ENCODE measurements at regions not wholly inside any gene's neighbourhood (a gene's known extent, or its start where the extent isn't known, plus 50 kb on each side); places are given as distances from the start of the nearest gene placed in this dataset.

DNA sequence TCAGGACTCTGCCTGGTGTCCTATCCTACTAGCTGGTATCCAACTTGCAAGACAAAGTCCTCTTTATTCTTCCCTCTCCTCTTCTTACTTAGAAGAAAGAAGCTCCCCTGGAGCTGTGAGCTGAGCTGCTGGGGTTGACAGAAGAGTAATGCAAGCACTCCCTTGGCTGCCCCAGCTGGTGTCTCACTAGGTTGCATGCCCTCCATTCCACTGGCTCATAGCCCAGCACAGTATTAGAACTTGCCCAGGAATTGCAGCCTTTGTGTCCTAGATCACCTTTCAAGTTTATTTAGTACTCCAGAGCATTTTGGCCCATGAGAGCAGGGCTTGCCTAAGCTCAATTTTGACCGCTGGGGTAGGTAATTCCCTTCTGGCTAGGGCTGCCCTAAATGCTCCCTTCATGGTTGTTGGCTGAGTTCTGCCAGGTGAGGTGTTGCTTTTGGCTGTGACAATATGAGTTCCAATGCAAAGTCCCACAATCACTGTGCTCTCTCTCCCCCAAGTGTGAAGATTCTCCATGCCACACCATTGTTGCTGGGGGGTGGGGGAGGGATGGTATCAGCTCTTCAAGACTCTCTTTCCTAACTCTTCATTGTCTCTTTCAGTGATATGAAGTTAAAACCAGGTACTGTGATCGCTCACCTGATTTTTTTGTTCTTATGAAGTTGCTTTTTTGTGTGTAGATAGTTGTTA is 317.4 kb upstream of the DDHD1 start:
- H4K5ac ChIP-seq (ENCODE audit: low read length): no peak overlapping the region
- H3K4me3 ChIP-seq (ENCODE audit: low read length): no peak overlapping the region
- no peaks in the 10 kb centered on the region for H3K79me2 ChIP-seq (ENCODE audit: control insufficient read depth, insufficient read depth, low read length)
- no peak overlapping the region for H3K9ac ChIP-seq (ENCODE audit: low read length)
- H3K36me3 ChIP-seq (ENCODE audit: control insufficient read depth, insufficient read depth, low read length): no peaks in the 10 kb centered on the region
- H3K79me1 ChIP-seq (ENCODE audit: low read length): no peaks in the 10 kb centered on the region
- no peak overlapping the region for H3K23ac ChIP-seq (ENCODE audit: low read length)
- no peak overlapping the region for H3K4ac ChIP-seq (ENCODE audit: low read depth, low read length)
- no peak overlapping the region for H4K8ac ChIP-seq (ENCODE audit: low read depth, low read length)
- peak overlapping the region; percentile 63 for H3K27ac ChIP-seq (ENCODE audit: low read depth, low read length)
- peak; percentile 52 for DNase-seq
- H2BK5ac ChIP-seq (ENCODE audit: low read length): no peak overlapping the region
- H3K18ac ChIP-seq (ENCODE audit: low read length): no peak overlapping the region
- no CpG with 5 or more reads among the region's 2 CpGs for WGBS (ENCODE audit: extremely low coverage, insufficient coverage, low lambda C conversion rate)
- H3K4me1 ChIP-seq (ENCODE audit: control insufficient read depth, low read depth, low read length): peaks cover 3% of the 10 kb centered on the region
- no peak overlapping the region for H2AK5ac ChIP-seq (ENCODE audit: low read length)
- peak overlapping the region; percentile 62 for H3K56ac ChIP-seq (ENCODE audit: low read length)
- H2BK15ac ChIP-seq (replicated peaks; ENCODE audit: low read depth): no peak overlapping the region
- H3K4me2 ChIP-seq (ENCODE audit: low read length): no peak overlapping the region
- no peaks in the 10 kb centered on the region for H3K27me3 ChIP-seq (ENCODE audit: insufficient read depth, low read length, poor library complexity)
- H2BK120ac ChIP-seq (ENCODE audit: low read depth, low read length): no peak overlapping the region

DNA sequence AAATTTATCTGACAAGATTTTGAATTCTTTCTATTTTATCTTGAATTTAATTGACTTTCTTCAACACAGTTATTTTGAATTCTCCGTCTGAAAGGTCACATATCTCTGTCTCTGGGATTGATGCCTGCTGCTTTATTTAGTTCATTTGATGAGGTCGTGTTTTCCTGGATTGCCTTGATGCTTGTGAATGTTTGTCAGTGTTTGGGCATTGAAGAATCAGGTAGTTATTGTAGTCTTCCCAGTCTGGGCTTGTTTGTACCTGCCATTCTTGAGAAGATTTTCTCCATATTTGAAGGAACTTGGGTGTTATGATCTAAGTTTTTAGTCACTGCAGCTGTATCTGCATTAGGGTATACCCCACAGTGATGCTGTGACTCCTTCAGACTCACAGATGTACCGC is 315.8 kb upstream of the DDHD1 start:
- Histone ChIP-seq H3K23ac (ENCODE audit: low read length) (no peak overlapping the region), H3K79me2 (ENCODE audit: control insufficient read depth, insufficient read depth, low read length) (no peaks in the 10 kb centered on the region), H3K4me2 (ENCODE audit: low read length) (no peak overlapping the region), H3K36me3 (ENCODE audit: control insufficient read depth, insufficient read depth, low read length) (no peaks in the 10 kb centered on the region), H3K4me3 (ENCODE audit: low read length) (no peak overlapping the region), H3K4ac (ENCODE audit: low read depth, low read length) (no peak overlapping the region), H3K18ac (ENCODE audit: low read length) (no peak overlapping the region), H3K27me3 (ENCODE audit: insufficient read depth, low read length, poor library complexity) (no peaks in the 10 kb centered on the region), H3K56ac (ENCODE audit: low read length) (no peak overlapping the region), H2BK5ac (ENCODE audit: low read length) (no peak overlapping the region), H3K4me1 (ENCODE audit: control insufficient read depth, low read depth, low read length) (peaks cover 3% of the 10 kb centered on the region), H2BK120ac (ENCODE audit: low read depth, low read length) (no peak overlapping the region), H4K8ac (ENCODE audit: low read depth, low read length) (no peak overlapping the region), H2AK5ac (ENCODE audit: low read length) (peak overlapping the region; percentile 15), H3K27ac (ENCODE audit: low read depth, low read length) (no peak overlapping the region), H4K5ac (ENCODE audit: low read length) (no peak overlapping the region), H3K79me1 (ENCODE audit: low read length) (no peaks in the 10 kb centered on the region), H3K9ac (ENCODE audit: low read length) (no peak overlapping the region), H2BK15ac (replicated peaks; ENCODE audit: low read depth) (no peak overlapping the region)
- DNase-seq: no peak
- WGBS (ENCODE audit: extremely low coverage, insufficient coverage, low lambda C conversion rate): no CpG with 5 or more reads among the region's 3 CpGs

DNA sequence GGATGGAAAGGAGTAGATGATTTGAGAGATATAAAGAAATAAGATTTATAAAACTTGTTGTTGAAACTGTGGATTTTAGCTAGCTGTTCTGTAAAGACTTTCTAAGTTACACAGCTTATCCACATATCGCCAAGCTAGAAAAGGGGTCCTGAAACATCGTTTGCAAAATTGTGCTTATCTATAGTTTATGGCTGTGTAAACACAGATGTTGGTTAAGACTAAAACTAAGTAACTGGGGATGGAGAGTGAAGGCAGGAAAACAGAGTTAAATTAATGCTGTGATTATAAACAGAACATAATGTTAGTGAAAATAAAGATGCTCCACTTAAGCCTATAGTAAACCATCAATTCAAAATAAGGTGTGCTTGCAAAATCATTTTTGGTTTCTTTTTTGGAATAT is 311.3 kb upstream of the DDHD1 start:
- Histone ChIP-seq H4K8ac (ENCODE audit: low read depth, low read length) (no peak overlapping the region), H2BK120ac (ENCODE audit: low read depth, low read length) (no peak overlapping the region), H3K4me2 (ENCODE audit: low read length) (no peak overlapping the region), H3K4me3 (ENCODE audit: low read length) (no peak overlapping the region), H3K27me3 (ENCODE audit: insufficient read depth, low read length, poor library complexity) (no peaks in the 10 kb centered on the region), H3K4me1 (ENCODE audit: control insufficient read depth, low read depth, low read length) (peaks cover 8% of the 10 kb centered on the region), H3K18ac (ENCODE audit: low read length) (no peak overlapping the region), H3K23ac (ENCODE audit: low read length) (no peak overlapping the region), H3K9ac (ENCODE audit: low read length) (no peak overlapping the region), H2BK15ac (replicated peaks; ENCODE audit: low read depth) (no peak overlapping the region), H2BK5ac (ENCODE audit: low read length) (no peak overlapping the region), H2AK5ac (ENCODE audit: low read length) (no peak overlapping the region), H3K79me2 (ENCODE audit: control insufficient read depth, insufficient read depth, low read length) (no peaks in the 10 kb centered on the region), H3K27ac (ENCODE audit: low read depth, low read length) (no peak overlapping the region), H3K36me3 (ENCODE audit: control insufficient read depth, insufficient read depth, low read length) (no peaks in the 10 kb centered on the region), H3K56ac (ENCODE audit: low read length) (no peak overlapping the region), H4K5ac (ENCODE audit: low read length) (no peak overlapping the region), H3K4ac (ENCODE audit: low read depth, low read length) (no peak overlapping the region), H3K79me1 (ENCODE audit: low read length) (no peaks in the 10 kb centered on the region)
- DNase-seq: no peak
- WGBS (ENCODE audit: extremely low coverage, insufficient coverage, low lambda C conversion rate): no CpG with 5 or more reads among the region's 2 CpGs

DNA sequence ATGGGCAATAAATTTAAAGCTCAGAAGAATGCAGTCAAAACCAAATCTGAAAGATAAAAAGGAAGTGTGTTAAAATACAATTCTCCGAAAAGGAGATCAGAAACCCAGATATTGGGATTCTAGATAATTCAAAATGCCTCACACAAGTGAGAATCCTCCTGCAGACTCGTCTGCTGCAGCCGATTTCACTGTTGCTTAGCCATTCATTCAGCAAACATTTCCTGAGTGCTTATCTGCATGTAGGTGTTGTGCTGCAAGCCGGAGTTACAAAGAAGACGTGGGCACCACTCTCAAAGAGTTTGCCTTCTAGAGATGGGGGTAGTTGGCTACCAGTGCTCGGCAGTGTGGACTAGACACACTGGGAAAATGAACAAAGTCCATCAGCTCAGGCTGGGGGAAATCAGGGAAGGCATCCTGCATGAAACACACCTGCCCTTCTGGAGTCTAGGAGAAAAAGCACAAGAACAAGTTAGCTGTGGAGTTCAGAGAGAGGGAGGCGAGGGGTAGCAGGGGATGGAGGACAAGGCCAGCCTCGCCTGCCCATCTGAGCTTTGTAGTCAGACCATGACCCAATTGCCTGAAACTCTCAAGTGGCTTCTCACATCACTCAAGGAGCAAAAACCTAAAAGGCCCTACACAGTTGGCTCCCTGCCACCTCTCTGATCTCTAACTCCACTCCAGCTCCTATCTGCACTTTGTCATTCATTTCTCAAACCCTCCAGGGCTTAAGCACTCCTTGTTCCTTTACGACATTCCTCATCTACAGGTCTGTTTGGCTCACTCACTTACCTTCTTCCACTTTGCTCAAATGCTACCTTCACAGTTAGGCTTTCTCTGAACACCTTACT is 310.0 kb upstream of the DDHD1 start:
- Histone ChIP-seq H2BK5ac (ENCODE audit: low read length) (peak overlapping the region; percentile 86), H2BK15ac (replicated peaks; ENCODE audit: low read depth) (no peak overlapping the region), H2BK120ac (ENCODE audit: low read depth, low read length) (no peak overlapping the region), H3K4me2 (ENCODE audit: low read length) (no peak overlapping the region), H3K79me1 (ENCODE audit: low read length) (no peaks in the 10 kb centered on the region), H3K56ac (ENCODE audit: low read length) (peak overlapping the region; percentile 22), H2AK5ac (ENCODE audit: low read length) (peak overlapping the region; percentile 14), H4K5ac (ENCODE audit: low read length) (no peak overlapping the region), H3K4ac (ENCODE audit: low read depth, low read length) (no peak overlapping the region), H3K4me3 (ENCODE audit: low read length) (no peak overlapping the region), H3K27me3 (ENCODE audit: insufficient read depth, low read length, poor library complexity) (no peaks in the 10 kb centered on the region), H3K4me1 (ENCODE audit: control insufficient read depth, low read depth, low read length) (peaks cover 8% of the 10 kb centered on the region), H3K79me2 (ENCODE audit: control insufficient read depth, insufficient read depth, low read length) (no peaks in the 10 kb centered on the region), H3K9ac (ENCODE audit: low read length) (peak overlapping the region; percentile 17), H3K18ac (ENCODE audit: low read length) (no peak overlapping the region), H4K8ac (ENCODE audit: low read depth, low read length) (no peak overlapping the region), H3K27ac (ENCODE audit: low read depth, low read length) (no peak overlapping the region), H3K36me3 (ENCODE audit: control insufficient read depth, insufficient read depth, low read length) (no peaks in the 10 kb centered on the region), H3K23ac (ENCODE audit: low read length) (peak overlapping the region; percentile 92)
- DNase-seq: peak; percentile 61
- no CpG with 5 or more reads among the region's 9 CpGs for WGBS (ENCODE audit: extremely low coverage, insufficient coverage, low lambda C conversion rate)

DNA sequence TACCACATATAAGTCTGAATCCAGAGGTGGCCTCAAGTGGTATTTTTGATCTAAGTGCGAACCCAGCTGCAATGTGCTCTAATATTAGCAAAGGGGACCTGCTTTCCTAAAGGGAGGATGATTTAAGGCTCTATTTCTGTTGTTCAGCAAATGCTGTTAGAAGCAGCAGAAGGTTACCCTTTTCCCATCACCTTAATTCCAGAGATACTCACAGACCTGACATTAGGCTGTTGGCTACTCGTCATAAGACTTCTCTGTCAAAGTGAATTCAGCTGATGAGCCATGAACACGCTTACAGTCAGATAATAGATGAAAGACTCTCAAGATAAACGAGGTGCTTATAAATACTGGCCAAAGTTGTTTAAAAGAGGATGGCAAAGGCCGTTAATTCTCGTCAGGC is 308.7 kb upstream of the DDHD1 start:
- Histone ChIP-seq H2BK5ac (ENCODE audit: low read length) (no peak overlapping the region), H3K18ac (ENCODE audit: low read length) (no peak overlapping the region), H3K36me3 (ENCODE audit: control insufficient read depth, insufficient read depth, low read length) (no peaks in the 10 kb centered on the region), H3K27me3 (ENCODE audit: insufficient read depth, low read length, poor library complexity) (no peaks in the 10 kb centered on the region), H4K8ac (ENCODE audit: low read depth, low read length) (no peak overlapping the region), H3K4me1 (ENCODE audit: control insufficient read depth, low read depth, low read length) (peaks cover 8% of the 10 kb centered on the region), H3K27ac (ENCODE audit: low read depth, low read length) (no peak overlapping the region), H2AK5ac (ENCODE audit: low read length) (no peak overlapping the region), H3K23ac (ENCODE audit: low read length) (no peak overlapping the region), H3K56ac (ENCODE audit: low read length) (no peak overlapping the region), H3K79me2 (ENCODE audit: control insufficient read depth, insufficient read depth, low read length) (no peaks in the 10 kb centered on the region), H3K4me2 (ENCODE audit: low read length) (no peak overlapping the region), H3K79me1 (ENCODE audit: low read length) (no peaks in the 10 kb centered on the region), H3K4me3 (ENCODE audit: low read length) (no peak overlapping the region), H2BK120ac (ENCODE audit: low read depth, low read length) (no peak overlapping the region), H3K4ac (ENCODE audit: low read depth, low read length) (no peak overlapping the region), H4K5ac (ENCODE audit: low read length) (no peak overlapping the region), H3K9ac (ENCODE audit: low read length) (no peak overlapping the region), H2BK15ac (replicated peaks; ENCODE audit: low read depth) (no peak overlapping the region)
- DNase-seq: peak; percentile 10
- WGBS (ENCODE audit: extremely low coverage, insufficient coverage, low lambda C conversion rate): no CpG with 5 or more reads among the region's 6 CpGs
